ENCODE measurements at regions not wholly inside any gene's neighbourhood (a gene's known extent, or its start where the extent isn't known, plus 50 kb on each side); places are given as distances from the start of the nearest gene placed in this dataset.

- TF ChIP-seq POLR2A (IDR thresholded peaks at IDR 0.05) (no peak), POLR2AphosphoS5 (IDR thresholded peaks at IDR 0.05) (no peak)
These were observed 285.6 kb downstream of the PRR16 start for GRCh38 chr5:120749737-120750136.
